Nucleus accumbens (tissue), 56 donors: ENCODE measurements at regions not wholly inside any gene's neighbourhood (a gene's known extent, or its start where the extent isn't known, plus 50 kb on each side); places are given as distances from the start of the nearest gene placed in this dataset.

Source experiments
- DNase-seq, 56 donors: peaks; one replicate each; lab custom pipeline; 2025; lab: John Stamatoyannopoulos, UW

DNA sequence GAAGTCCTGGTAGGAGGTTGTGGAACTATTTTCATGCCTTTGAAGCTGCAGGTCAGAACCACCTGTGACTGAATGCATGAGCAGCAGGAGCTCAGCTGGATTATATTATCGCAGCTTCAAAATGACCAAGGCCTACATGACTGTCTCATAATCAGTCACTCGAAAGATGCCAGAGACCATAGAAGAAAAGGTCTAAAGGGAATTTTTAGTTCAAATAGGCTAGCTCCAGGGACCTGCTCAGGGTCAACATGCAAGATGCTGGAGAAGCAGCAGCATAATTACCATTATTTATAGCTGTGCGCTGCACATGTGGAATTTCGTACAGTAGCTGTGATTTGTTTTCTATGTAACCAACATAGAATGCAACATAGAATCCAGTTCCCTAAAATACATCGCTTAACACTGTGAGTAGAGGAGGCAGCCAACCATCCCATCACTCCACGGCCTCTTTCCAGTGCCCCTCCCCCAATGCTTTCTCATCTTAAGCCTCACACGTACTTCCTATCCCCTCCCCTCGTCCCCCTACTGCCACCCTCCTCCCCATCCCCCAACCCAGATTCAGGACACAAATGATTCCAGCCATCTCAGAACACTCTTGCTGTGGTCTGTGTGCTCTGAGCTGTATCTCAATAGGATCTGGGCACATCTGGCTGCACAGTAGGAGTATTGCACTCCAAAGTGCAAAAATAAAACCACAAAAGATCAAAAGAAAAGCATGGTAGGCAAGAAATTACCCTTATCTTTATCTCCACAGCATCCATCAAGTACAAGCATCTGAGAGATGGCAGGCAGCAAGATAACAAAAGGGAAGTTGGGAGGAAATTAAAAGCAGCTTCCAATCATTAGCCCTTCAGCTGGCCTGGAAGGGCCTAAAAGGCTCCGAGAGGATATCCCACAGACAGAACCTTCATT is 352.8 kb upstream of the SEMA6D start:
- DNase-seq = no peak

DNA sequence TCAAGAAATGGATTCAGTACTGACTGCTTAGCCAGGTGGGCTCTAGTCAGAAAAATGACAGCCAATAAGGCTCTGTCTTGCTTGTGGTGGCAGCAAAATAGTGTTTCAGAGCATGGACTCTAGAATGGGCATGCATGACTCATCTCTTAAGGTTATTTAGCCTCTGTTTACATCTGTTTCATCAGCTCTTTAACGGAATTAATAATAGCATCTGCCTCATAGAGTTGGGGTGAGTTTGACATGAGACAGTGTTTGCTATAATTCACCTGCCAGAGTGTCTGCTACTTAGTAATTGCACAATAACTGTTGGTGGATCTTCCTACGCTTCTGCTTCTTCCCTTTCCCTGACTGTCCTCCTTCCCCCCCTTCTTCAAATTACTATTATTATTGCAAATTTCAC is 350.4 kb upstream of the SEMA6D start:
- no peak for DNase-seq

- no peak for DNase-seq
Measured at GRCh38 chr15:47367726-47368390, 349.4 kb upstream of the SEMA6D start.

- no peak for DNase-seq
Measured at GRCh38 chr15:47371939-47372338, 345.4 kb upstream of the SEMA6D start.

DNA sequence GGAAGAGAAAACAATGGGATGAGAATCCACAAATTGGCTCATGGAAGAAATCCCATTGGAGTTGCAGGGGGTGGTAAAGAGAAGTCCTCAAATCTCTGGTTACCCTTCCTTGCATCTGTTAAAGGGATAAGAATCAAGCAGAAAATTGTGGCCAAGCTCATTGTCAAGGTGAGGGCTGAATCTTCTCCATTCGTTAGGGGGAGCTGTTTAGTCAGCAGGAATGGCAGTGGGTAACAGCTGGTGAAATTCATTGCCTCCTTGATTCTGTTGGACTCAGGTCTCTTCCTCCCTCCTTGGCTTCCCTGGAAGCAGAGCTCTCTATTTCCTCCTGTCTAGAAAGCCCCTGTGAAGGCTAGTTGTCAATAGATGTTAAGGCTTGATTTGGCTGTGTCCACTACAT is 343.1 kb upstream of the SEMA6D start:
- no peak for DNase-seq

- DNase-seq = no peak
Measured at GRCh38 chr15:47376190-47376589, 341.1 kb upstream of the SEMA6D start.

DNA sequence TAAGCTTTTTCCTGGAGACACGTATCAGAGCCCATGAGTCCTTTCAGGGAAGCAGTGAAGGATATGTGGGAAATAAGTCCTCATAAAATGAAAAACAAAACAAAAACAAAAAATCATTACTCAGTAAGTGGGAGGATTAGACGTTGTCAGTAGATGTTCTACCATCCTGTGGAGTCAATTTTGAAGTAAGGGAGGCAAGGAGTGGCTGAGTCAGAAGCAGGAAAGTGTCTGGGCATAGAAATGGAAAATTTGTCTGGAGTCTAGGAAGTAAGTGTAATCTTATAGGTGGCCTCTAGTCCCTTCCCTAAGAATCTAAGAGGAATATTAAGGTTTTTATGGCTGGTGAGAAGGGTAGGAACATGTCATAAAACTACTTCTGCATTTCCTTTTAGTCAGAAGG is 339.8 kb upstream of the SEMA6D start:
- DNase-seq = no peak

GRCh38 chr15:47378527-47378926 is 338.8 kb upstream of the SEMA6D start:
- no peak for DNase-seq

DNA sequence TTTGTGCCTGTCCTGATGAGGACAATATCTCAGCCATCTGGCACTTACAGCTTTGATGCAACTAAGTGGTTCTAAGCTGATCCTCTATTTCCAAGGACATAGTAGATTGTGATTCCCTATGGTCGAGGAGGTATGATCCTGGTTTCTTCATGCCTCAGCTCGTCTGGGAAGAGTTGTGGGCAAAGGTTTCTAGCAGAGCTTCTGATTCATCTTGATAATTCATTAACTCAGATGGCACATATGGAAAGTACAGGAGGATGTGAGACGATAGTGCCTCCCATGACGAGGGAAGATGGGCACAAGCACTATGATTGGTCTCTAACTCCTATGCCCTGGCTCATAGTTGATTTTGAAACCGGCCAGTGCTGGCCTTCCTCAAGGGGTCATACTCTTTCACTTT is 334.2 kb upstream of the SEMA6D start:
- DNase-seq = no peak

- no peak for DNase-seq
Measured at GRCh38 chr15:47383801-47384200, 333.5 kb upstream of the SEMA6D start.

DNA sequence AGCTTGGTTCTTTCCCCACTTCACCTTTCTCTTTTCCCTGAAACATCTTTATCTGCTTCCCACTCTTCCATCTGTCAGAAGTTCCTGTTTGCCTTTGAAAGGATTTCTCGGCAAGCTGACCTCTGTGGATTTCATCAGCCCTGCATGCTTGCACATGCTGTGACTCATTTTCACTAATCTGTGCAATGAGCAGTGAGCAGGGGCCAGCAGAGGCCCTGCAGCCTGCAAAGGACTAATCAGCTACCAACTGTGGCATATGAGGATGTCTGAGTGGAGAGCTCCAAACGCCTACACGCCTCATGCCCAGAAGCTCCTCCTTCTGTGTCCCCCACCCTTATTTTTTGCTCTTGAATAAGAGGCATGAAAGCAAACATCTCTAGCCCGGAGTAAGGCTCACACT is 333.0 kb upstream of the SEMA6D start:
- DNase-seq = peak in 1 of 56 donors; percentile 0

DNA sequence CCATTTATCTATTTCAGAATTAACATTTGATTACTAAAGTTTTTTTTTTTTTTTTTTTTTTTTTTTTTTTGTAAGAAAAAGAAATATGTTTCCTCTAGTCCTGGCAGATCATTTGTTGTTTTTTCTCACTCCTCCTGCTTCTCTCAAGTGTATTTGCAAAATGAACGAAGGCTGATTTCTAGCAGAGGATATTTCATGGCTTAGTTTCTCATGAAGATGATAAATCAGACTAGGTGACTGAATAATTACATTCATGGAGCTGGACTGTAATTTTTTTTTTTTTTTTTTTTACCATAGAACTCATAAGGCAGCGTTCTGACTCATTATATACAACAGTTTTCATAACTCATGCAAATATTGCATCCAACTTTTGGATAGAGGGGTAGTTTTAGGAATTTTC is 332.5 kb upstream of the SEMA6D start:
- no peak for DNase-seq

DNA sequence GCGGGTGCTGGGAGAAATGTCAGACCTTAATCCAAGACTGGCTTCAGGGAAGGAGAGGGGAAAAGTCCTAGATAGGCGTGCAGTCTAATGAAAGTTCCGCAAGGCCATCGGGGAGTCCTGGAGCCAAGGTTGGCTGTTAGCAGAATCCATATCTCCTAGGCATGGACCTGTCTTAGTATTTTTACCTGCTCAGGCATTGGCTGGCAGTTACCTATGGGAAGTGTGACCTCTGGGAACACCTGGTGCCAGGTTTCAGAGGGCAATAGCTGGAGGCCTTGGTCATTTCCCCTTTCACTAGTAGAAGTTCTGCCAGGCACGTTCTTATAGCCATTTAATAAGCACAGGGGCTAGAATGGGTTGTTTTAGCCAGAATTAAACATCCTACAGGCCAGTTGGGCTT is 330.8 kb upstream of the SEMA6D start:
- DNase-seq = no peak

DNA sequence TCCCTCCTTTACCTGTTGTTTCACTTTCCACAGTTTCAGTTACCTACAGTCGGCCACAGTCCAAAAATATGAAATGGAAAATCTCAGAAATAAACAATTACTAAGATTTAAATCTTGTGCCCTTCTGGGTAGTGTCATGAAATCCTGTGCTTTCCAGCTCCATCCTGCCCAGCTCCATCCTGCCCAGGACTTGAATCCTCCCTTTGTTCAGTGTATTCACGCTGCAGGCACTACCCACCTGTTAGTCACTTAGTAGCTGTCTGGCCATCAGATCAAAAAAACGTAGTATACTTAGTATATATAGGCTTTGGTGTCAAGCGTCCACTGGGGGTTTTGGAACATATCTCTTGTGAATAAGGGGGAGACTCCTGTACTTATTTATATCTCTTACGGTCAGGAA is 329.0 kb upstream of the SEMA6D start:
- DNase-seq = no peak

GRCh38 chr15:47390208-47390765 is 327.0 kb upstream of the SEMA6D start:
- no peak for DNase-seq

GRCh38 chr15:47394286-47394809 is 323.0 kb upstream of the SEMA6D start:
- no peak for DNase-seq

GRCh38 chr15:47395076-47395475 is 322.2 kb upstream of the SEMA6D start:
- DNase-seq = no peak

GRCh38 chr15:47397655-47398054 is 319.6 kb upstream of the SEMA6D start:
- DNase-seq = no peak

DNA sequence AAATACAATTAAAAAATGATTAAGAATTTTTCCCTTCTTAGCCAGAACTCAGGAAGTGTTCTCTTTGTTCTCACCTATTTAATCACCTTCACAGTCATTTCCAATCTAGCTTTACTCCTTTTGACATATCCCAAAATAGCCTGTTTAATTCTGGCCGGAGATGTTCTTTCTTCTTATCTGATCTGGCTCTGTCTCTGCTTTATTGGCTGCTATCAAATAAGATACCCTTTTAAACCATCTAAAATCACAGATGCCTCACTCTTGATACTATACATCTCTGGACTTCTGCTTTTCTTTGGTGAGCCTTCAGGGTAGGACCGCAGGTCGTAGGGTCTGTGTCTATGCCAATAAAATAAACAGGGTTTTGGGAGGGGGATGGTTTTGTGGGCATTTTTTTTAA is 319.2 kb upstream of the SEMA6D start:
- no peak for DNase-seq

- DNase-seq = no peak
Measured at GRCh38 chr15:47398594-47398993, 318.7 kb upstream of the SEMA6D start.

DNA sequence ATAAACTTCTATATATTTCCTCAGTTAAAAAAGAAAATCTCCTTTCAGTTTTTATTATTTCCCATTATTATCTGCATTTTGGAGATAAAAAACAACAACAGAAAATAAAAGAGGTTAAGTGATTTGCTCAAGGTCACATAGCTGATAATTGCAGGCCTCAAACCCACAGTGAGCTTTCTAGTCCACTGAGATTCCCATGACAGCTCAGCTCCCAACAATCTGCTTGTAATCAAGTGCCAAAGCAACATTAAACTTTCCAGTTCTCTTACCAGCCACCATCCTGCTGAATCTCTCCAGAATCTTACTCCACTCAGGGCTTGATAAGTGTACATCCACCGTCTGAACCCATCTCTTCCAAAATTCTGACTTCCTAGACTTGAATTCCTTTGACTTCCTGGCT is 318.2 kb upstream of the SEMA6D start:
- DNase-seq = no peak

DNA sequence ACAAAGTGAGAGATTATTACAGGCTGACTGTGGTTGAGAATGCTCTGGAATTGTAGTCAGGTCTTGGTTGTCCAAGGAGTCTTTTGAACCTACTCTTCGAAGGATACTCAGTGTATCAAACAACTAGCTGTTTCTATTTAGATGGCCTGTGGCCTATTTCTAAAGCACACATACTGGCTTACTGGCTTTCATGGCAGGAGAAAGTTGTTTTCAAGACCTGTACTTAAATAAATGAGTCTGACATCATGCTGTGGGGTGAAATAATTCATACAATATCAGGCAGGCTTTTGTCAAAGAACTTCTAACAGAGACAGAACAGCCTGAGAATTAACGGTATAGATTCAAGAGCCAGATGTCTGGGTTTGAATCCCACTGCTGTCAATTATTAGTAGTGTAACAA is 316.7 kb upstream of the SEMA6D start:
- DNase-seq = no peak
